NCI-H1092 (cell line): ENCODE measurements at regions not wholly inside any gene's neighbourhood (a gene's known extent, or its start where the extent isn't known, plus 50 kb on each side); places are given as distances from the start of the nearest gene placed in this dataset.

Experiments used
- DNase-seq: peaks from one replicate; lab custom pipeline; 2025; lab: John Stamatoyannopoulos, UW

DNA sequence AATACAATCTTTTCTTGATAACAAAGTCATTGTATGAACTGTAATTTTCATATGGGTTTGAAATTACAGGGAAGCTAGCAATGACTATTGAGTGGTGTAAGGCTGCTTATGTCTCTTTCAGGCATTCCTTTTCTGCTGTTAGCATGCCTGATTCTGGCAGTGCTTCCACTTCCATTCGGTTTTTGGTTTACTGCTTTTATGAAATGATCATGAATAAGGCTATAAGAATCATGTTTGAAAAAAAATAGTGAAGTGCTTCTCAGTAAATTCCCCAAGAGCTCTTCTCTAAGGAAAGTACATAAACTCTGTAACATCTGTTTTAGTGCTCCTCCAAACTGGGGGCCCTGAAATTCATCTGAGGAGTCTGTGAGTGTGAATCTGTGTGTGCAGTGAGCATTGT lies 434.0 kb upstream of the RGS6 start:
- no peak for DNase-seq

GRCh38 chr14:71499018-71499417 lies 433.2 kb upstream of the RGS6 start:
- DNase-seq: no peak

- no peak for DNase-seq
These were observed 424.5 kb upstream of the RGS6 start for GRCh38 chr14:71507681-71508080.

DNA sequence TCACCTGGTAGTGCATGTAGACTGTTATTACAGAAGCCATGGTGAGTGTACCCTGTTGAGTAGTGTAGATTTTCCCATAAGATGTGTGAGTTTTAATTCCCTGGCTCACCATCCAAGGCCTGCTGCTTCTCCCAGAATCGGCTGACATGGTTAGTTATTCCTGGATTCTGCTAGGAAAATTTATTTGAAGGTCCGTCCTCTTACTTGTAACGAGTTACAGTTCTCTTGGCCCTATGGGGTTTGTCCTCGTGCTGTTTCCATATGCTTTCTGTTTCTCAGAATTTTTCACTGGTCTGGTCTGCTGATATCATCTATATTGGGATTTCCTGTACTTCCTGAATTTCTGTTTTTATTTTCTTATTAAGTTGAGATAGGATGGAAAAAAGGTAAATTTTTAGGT lies 423.3 kb upstream of the RGS6 start:
- DNase-seq: no peak

GRCh38 chr14:71511152-71511551 lies 421.1 kb upstream of the RGS6 start:
- no peak for DNase-seq

DNA sequence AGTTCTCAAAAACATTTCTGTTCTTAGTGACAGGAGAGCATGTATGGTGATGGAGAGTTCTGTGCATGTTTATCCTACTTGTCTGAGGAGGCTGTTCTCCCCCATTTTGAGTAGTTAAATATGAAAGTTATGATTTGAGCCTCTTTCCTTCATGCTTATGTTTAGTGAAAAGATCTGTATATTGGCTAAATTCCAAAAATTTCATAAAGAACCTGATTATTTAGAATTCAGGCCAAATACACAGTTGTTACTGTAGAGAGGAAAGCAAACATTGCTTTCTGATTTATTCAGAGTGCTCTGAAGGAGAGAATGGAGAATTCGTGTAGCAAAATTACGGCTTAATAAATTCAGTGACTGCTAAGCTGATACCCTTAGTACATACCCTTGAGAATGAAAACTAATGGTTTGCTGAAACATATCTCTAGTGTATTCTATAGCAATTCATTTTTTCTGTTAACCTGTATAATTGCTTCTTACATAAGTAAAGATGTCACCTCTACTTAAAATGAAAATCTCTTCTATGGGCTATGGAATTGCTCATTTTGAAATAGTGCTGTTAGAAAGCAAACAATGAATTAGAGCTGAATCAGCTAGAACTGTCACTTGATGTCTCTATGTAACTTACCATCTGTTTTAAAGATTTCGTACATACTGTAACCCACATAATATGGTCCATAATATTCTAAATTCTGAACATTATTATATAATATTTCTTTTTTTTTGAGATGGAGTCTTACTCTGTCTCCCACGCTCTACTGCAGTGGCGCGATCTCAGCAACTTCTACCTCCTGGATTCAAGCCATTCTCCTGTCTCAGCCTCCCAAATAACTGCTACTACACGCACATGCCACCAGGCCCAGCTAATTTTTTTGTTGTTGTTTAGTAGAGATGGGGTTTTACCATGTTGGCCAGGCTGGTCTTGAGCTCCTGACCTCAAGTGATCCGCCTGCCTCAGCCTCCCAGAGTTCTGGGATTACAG lies 417.0 kb upstream of the RGS6 start:
- DNase-seq: no peak

DNA sequence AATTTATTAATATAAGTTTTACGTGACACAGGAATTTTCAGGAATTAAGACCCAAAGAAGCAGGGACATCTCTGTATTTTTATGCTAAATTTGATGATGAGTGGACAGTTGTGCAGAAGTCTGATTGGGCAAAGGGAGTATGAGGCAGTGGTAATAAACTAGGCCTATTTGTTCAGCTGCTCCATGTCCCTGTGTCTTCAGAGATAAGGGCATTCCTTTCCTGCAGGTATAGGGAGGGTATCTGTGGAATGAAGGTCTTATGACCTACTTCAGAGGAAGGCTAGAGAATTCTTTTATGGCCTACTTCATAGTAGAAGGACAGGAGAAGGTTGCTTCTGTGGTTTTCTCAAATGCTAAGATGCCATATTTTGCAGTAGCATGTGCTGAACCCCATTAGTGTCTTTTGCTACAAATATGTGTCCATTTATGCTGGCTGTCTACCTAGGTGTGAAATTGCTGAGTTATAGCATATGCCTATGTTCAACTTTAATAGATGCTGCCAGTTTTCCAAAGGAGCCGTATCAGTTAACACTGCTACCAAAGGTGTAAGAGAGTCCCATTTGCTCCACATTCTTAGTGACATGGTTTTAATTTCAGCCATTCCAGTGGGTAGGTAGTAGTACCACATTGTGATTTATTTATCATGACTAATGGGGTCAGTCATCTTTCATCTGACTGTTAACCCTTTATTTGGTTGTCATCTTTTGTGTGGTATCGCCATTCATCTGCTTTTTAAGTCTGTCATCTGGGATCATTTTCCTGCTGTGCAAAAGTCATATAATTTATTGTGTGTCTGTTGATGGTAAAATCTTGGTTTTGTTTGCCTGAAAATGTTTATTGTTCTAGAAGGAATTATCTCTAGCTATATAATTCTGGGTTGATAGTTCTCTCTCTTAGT lies 410.7 kb upstream of the RGS6 start:
- DNase-seq: no peak

DNA sequence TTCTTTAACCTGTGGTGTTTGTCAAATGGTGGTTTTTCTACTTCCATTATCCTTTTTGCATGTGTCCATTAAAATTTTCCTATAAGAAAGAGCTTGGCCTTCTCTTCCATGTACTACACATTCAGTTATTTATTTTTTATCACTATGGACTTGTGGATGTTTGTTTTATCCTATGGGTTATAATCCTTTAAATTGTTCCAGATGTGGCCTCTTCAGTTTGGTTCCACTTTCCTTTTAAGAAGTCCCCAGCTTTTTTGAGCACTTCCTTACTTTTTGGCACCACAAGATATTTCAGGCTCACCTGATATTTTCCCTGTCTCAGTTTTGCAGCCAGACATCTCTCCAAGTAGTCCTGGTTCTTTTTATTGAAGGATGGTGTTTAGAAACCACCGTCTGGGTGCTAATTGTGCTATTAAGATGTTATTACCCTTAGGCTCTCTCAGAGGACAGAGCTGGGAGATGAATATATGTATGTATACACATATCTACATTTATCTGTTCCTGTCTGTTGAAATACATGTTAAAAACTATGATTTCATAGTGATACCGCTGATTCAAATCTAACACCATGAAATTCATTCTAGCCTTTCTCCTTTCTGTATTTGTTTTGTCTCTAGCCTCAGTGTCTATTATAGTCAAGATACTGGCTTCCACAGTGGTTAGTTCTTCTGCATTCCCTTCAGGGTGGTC lies 408.5 kb upstream of the RGS6 start:
- DNase-seq: no peak

GRCh38 chr14:71524320-71524982 lies 407.8 kb upstream of the RGS6 start:
- DNase-seq: no peak

GRCh38 chr14:71525663-71526221 lies 406.5 kb upstream of the RGS6 start:
- DNase-seq: no peak

DNA sequence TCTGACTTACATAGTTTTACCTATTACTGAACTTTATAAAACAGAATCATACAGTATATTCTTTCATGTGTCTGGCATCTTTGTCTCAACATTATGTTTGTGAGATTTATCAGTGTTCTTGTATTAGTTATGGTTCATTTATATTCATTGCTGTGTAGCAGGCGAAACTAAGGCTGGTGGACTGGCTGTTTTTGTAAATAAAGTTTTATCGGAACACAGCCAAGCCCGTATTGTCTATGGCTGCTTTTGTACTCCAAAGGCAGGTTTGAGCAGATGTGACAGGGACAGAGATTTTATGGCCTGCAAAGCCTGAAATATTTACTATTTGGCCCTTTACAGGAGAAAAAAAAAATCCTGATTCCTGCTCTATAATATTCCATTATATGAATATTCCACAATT lies 405.8 kb upstream of the RGS6 start:
- DNase-seq: no peak

DNA sequence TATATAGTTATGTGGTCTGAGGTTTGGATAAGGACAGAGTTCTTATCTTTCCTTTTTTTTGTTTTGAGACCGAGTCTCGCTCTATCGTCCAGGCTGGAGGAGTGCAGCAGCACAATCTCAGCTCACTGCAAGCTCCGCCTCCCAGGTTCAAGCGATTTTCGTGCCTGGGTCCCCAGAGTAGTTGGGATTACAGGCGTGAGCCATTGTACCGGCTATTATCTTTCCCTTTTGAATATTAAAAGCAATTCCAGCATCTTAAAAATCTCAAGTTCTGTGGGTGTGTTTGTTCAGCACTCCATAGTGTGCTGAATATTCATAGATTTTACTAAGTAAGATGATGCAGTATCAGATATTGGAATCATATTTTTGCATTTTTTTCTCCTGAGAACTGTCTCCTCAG lies 404.4 kb upstream of the RGS6 start:
- DNase-seq: no peak

DNA sequence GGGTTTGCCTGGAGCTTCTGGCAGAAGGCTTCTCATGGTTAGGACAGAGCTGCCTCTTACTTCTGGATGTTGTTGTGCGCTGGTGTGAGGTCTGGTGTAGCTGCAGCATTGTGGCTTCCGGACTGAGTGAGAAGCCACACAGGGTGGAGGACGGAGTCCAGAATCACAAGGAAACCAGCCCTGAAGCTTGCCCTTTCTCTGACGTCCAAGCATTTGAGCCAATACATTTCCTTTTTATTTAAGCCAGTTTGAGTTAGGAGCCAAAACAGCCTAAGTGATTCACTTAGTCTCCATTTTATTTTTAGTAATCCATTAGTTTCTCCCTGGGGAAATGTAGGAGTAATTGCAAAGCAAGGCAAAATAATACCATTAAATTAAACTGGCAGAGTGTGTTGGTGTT lies 402.4 kb upstream of the RGS6 start:
- no peak for DNase-seq

GRCh38 chr14:71532344-71532743 lies 399.9 kb upstream of the RGS6 start:
- DNase-seq: no peak

DNA sequence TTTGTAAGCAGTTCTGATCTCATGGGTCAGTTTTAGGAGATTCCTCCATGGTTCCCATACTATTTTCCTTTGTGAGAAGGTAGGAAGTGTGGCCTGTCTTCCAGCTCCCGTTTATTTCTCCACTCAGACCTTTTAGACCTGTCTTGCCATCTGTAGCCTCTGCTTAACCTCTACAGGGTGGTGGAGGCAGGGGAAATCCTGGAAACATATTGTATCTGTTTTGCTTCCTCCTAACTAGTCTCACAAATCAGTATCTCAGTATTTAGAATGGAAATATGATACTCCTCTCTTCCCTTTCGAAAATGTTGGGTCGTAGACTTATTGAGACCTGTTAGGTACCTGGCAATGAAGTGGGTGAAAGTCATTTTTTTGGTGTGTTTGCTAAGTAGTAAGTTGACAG lies 399.4 kb upstream of the RGS6 start:
- no peak for DNase-seq

DNA sequence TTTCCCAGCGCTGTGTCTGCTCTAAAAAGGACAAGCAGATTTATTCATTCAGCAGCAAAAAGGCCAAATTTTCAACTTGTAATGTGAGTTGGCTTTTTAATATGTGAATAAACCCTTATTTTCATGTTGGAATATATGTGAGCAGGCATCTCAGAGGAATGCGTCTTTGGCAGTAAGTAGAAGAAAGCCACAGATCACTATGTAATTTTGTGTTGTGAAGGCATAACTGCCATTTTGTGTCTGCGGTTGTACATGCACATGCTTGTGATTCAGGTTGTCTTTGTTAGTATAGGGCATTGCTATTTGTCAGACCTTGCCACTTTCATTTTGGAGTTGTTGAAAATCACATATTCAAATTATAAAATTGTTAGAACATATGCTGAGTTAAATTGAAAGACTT lies 398.8 kb upstream of the RGS6 start:
- no peak for DNase-seq

DNA sequence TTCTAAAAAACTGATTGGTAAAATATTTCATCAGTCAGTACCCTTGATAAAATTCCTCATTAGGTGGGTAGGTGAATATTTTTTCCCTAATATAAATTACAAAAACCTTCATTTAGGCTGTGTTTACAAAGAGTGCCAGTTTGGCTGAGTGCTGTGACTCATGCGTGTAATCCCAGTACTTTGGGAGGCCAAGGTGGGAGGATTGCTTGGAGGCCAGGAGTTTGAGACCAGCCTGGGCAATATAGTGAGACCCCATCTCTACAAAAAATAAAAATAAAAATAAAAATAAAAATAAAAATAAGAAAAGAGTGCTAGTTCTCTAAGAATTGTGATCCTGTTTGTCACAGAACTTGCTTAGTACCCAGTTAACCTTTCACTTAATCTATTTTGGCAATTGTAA lies 398.4 kb upstream of the RGS6 start:
- DNase-seq: no peak

GRCh38 chr14:71534506-71534905 lies 397.7 kb upstream of the RGS6 start:
- no peak for DNase-seq

- no peak for DNase-seq
These were observed 396.1 kb upstream of the RGS6 start for GRCh38 chr14:71536015-71536740.

DNA sequence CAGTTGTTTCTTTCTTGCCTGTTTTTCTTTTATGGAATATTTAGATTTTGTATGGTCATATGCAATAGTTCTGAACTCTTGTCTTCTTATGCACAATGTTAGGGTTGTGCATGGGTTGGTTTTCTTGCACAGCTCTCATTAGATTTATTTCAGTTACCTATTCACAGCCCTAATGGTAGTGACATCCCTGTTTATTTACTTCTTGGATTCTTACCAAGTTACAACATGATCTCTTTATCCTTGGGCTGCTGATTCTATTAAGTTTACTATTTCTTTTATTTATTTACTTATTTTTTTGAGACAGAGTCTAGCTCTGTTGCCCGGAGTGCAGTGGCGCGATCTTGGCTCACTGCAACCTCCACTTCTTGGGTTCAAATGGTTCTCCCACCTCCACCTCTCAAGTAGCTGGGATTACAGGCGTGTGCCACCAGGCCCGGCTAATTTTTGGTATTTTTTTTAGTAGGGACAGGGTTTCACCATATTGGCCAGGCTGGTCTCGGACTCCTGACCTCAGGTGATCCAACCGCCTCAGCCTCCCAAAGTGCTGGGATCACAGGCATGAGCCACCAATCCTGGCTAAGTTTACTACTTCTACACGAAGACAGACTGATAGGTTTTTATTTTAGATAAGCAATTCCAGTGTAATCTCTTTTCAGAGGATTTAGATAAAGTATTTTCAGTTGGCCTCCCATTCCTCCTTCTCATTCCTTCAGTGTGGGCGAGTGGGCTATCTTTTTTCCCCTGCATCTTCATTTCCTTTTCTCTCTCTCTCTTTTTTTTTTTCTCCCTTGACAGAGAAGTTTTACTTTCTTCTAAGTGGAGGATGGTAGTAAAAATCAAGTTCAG lies 395.1 kb upstream of the RGS6 start:
- DNase-seq: no peak
